ENCODE measurements at regions not wholly inside any gene's neighbourhood (a gene's known extent, or its start where the extent isn't known, plus 50 kb on each side); places are given as distances from the start of the nearest gene placed in this dataset.

DNA sequence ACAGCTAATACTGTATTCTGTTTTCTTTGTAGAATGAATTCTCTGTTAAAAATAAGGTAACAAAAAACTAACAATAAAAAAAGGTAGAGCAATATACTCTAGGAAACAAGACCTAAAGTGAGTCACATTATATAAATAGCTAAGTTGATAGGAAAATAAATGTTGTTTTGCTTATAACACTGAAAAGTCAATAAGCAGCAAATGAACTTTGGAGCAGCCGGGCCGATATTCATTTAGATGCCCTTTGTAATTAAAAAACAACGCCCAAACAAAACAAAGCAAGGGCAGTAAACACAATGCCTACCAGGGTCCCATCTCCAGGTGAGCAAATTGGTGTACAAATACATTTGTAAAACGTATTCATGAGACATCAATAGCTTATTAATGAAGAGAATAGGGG is 227.6 kb upstream of the FOXN3 start:
- TF ChIP-seq POLR2AphosphoS5 (IDR thresholded peaks at IDR 0.05; ENCODE audit: low read depth, low read length): no peak
- no peak for TF ChIP-seq SIN3A (IDR thresholded peaks at IDR 0.05; ENCODE audit: borderline replicate concordance, insufficient read depth, low read length)
- no peak for TF ChIP-seq TAF1 (IDR thresholded peaks at IDR 0.05; ENCODE audit: borderline replicate concordance, insufficient read depth, low read length)
